Stimulated activated effector memory CD8-positive, alpha-beta T cell treated with anti-CD3 and anti-CD28 coated beads, Interleukin-12 subunit alpha, Interleukin-12 subunit beta, amount 100 ng/mL, for 72 hours (primary cell): ENCODE measurements at regions not wholly inside any gene's neighbourhood (a gene's known extent, or its start where the extent isn't known, plus 50 kb on each side); places are given as distances from the start of the nearest gene placed in this dataset.
"Not testable (repeated sequence)": the region's sequence is repeated elsewhere in the genome, so short reads cannot be mapped to it uniquely, and the experiment has no call there.

Experiments used
- ATAC-seq: fragments of 150-1000 bp; cut with Tn5 transposase; 2 replicates; pipeline ENCODE4 v1.10.0; 2021
- DNase-seq, 2 donors: peaks; one replicate each; pipeline ENCODE4 v3.0.0; 2021 to 2022; ENCODE audit warnings: low spot score in 2 of 2
- H3K27ac Mint-ChIP-seq: one replicate; pipeline ENCODE4 v1.8.0; 2022; ENCODE audit warnings: mild to moderate bottlenecking, mixed read lengths
- H3K36me3 Mint-ChIP-seq: one replicate; pipeline ENCODE4 v1.8.0; 2022; ENCODE audit warnings: mild to moderate bottlenecking, mixed read lengths
- H3K4me1 Mint-ChIP-seq: one replicate; pipeline ENCODE4 v1.8.0; 2022; ENCODE audit warnings: mixed read lengths
- H3K4me3 Mint-ChIP-seq: one replicate; pipeline ENCODE4 v1.8.0; 2022; ENCODE audit warnings: mild to moderate bottlenecking, mixed read lengths
- H3K9me3 Mint-ChIP-seq: one replicate; pipeline ENCODE4 v1.8.0; 2022; ENCODE audit warnings: mixed read lengths

DNA sequence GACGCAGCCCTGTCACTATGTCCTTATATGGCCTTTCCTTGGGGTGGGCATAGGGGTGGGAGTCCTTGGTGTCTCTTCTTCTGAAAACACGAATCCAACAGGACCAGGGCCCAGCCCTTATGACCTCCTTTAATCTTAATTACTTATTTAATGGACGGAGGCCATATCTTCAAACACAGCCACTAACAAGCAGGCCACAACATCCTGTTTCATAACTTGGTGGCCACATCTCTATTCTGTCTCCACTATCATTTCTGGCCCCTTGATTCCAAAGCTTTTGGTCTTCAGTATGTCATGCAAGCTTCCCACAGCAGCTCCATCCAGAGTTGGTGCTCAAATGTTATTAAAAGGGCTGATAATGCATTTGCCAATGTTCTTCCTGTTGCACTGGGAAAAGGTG, 287.3 kb upstream of the SMIM21 start:
- Mint-ChIP-seq H3K4me1 (no peaks in the 10 kb centered on the region), H3K4me3 (no peak overlapping the region), H3K9me3 (peaks cover 2% of the 10 kb centered on the region), H3K36me3 (no peaks in the 10 kb centered on the region), H3K27ac (no peak overlapping the region)
- no peak for ATAC-seq
- DNase-seq: no peak

DNA sequence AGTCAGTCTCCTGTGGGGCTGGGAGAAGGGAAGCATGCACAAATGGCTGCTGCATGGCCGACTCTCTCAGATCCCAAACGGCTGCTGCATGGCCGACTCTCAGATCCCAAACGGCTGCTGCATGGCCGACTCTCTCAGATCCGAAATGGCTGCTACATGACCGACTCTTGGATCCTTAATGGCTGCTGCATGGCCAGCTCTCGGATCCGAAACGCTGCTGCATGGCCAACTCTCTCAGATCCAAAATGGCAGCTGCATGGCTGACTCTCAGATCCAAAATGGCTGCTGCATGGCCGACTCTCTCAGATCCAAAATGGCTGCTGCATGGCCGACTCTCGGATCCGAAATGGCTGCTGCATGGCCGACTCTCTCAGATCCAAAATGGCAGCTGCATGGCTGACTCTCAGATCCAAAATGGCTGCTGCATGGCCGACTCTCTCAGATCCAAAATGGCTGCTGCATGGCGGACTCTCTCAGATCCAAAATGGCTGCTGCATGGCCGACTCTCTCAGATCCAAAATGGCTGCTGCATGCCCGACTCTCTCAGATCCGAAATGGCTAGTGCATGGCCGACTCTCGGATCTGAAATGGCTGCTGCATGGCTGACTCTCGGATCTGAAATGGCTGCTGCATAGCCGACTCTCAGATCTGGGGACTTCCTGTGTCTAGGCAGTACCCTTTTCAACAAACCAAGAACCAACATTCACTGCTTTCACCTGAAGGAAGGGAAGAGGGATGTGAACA, 284.8 kb upstream of the SMIM21 start:
- not testable (repeated sequence) for H3K4me3 Mint-ChIP-seq, ATAC-seq, H3K27ac Mint-ChIP-seq, H3K4me1 Mint-ChIP-seq, DNase-seq, H3K9me3 Mint-ChIP-seq, H3K36me3 Mint-ChIP-seq

DNA sequence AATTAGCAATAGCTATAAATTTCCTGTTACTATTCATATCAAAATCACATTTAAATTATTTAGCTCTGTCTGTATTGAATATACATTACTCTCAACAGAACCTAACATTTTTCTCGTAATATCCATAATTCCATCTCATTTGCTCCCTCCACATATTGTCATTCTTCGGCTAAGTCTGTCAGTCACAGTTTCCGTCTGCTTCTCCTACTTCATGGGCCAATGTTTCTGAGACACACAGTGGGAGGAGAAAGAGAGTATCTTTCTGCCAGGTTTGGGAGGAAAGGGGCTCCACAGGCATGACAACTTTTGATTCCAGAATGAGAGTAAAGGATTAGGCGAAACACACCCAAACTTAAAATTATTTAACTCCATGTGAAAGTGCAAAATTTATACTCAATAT, 273.1 kb upstream of the SMIM21 start:
- no peaks in the 10 kb centered on the region for H3K36me3 Mint-ChIP-seq
- no peak overlapping the region for H3K27ac Mint-ChIP-seq
- H3K4me3 Mint-ChIP-seq: no peak overlapping the region
- H3K9me3 Mint-ChIP-seq: no peaks in the 10 kb centered on the region
- ATAC-seq: no peak
- H3K4me1 Mint-ChIP-seq: no peaks in the 10 kb centered on the region
- DNase-seq: no peak

DNA sequence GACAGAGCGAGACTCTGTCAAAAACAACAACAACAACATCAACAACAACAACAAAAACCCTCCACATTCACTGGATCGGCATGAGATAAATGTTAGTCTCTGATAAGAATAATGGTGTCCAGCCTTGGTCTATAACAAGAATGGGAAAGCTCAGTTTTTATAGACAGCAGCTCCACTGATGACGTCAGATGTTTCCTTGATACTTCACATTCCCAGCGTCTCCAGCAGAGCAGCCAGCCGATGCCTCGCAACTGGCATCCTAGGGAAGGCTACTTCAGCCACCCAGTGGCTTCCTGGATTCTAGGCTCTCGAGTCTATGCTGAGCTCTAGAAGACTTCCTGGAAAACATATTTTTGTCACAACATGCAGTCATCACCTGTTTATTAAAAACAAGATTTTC, 271.4 kb upstream of the SMIM21 start:
- H3K9me3 Mint-ChIP-seq: peaks cover 2% of the 10 kb centered on the region
- no peak for ATAC-seq

DNA sequence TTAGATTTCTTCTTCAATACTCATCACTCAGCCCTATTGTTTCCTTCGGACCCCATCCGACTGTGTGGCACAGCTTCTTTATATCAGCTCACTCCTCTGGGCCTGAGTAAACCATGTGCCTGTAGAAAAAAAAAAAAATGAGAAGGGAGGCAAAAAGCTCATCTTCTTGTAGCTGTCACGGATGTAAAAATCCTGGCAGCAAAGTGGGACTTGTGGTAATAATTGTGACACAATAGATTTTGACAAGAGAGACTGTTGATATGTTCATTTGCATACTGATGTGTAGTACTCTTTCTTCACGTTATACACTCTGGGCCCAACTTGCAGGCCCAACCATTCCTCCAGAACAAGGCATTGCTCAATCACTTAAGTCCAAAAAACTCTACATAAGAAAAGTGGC, 270.0 kb upstream of the SMIM21 start:
- DNase-seq: no peak
- ATAC-seq: no peak
- no peak overlapping the region for H3K27ac Mint-ChIP-seq
- H3K4me3 Mint-ChIP-seq: no peak overlapping the region
- H3K36me3 Mint-ChIP-seq: no peaks in the 10 kb centered on the region
- H3K4me1 Mint-ChIP-seq: no peaks in the 10 kb centered on the region
- peaks cover 2% of the 10 kb centered on the region for H3K9me3 Mint-ChIP-seq

More for the DNA sequence above, 271.4 kb upstream of the SMIM21 start:
- no peak overlapping the region for H3K27ac Mint-ChIP-seq
- no peak for DNase-seq
- H3K4me1 Mint-ChIP-seq: no peaks in the 10 kb centered on the region
- H3K36me3 Mint-ChIP-seq: no peaks in the 10 kb centered on the region
- no peak overlapping the region for H3K4me3 Mint-ChIP-seq

DNA sequence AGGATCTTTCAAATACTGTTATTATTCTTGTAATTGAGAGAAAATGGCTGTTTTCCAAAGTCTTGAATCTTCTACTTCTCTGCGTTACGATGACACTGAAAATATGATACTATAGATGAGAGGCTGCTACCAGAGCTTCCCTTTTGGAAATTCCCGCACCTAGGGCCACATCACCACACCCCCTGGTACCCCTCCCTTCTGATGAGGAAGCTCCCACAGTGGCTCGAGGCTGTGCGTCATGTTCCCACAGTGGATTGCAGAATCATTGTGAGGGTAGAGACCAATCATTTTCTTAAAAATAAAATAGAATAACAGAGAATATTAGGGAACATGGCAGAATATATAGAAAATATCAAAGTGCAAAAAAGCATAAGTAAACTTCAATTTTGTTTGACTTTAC, 268.9 kb upstream of the SMIM21 start:
- no peak overlapping the region for H3K4me3 Mint-ChIP-seq
- DNase-seq (no peak), ATAC-seq (no peak)
- H3K27ac Mint-ChIP-seq: no peak overlapping the region
- no peaks in the 10 kb centered on the region for H3K36me3 Mint-ChIP-seq
- H3K9me3 Mint-ChIP-seq: peaks cover 2% of the 10 kb centered on the region
- no peaks in the 10 kb centered on the region for H3K4me1 Mint-ChIP-seq

DNA sequence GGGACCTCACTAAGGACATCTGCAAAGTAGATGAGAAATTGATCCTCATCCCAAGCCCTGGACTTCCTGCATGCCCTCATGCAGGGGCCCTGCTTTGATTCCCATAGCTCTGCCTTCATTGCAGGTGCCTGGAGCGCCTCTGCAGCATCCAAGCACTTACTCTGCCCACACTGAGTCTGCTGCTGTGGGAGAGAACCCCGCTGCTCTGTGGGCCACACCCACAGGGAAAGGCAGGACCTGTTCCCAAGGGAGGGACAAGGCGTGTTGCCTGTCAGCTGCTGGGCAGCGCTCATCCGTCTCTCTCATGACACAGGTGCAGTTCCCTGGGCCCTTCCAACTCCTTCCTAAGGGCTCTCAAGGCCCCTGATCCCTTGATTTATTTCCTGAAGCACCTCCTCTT, 266.8 kb upstream of the SMIM21 start:
- H3K36me3 Mint-ChIP-seq: no peaks in the 10 kb centered on the region
- H3K9me3 Mint-ChIP-seq: peaks cover 2% of the 10 kb centered on the region
- no peak for DNase-seq
- H3K4me1 Mint-ChIP-seq: no peaks in the 10 kb centered on the region
- no peak overlapping the region for H3K27ac Mint-ChIP-seq
- peak; percentile 22 for ATAC-seq
- H3K4me3 Mint-ChIP-seq: no peak overlapping the region

DNA sequence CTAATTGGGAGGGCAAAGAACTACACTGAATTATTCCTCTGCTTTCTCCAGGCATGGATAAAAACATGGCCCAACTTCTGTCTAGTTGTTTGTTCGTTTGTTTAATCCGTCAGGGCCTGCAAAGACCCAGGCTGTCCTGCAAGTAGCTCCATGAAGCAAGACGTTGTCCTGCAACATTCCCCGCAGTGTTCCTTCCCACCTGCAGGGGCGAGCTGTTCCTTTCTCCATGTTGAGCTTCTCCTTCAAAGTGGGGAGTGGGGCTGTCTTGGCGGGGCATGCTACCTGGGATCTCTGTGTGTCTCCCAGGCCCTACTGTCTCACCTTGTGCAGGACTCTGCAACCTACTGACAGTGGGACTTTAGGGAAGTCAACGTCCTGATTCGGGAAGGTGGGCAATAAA, 264.0 kb upstream of the SMIM21 start:
- H3K27ac Mint-ChIP-seq: no peak overlapping the region

DNA sequence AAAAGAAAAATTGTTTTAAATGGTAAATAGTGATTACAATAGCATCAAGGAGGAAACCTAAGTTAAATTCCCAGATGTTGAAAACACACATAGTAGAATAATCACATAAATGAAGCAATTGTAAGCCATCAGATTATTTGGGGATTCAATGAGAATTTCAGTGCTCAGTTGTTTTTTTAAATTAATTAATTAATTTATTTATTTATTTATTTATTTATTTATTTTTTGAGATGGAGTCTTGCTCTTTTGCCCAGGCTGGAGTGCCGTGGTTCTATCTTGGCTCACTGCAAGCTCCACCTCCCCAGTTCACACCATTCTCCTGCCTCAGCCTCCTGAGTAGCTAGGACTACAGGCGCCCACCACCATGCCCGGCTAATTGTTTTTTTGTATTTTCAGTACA, 262.8 kb upstream of the SMIM21 start:
- not testable (repeated sequence) for DNase-seq, H3K4me1 Mint-ChIP-seq, H3K36me3 Mint-ChIP-seq, ATAC-seq, H3K9me3 Mint-ChIP-seq, H3K4me3 Mint-ChIP-seq, H3K27ac Mint-ChIP-seq

More for the DNA sequence above, 264.0 kb upstream of the SMIM21 start:
- DNase-seq: no peak
- Mint-ChIP-seq H3K9me3 (peaks cover 2% of the 10 kb centered on the region), H3K4me3 (no peak overlapping the region), H3K36me3 (no peaks in the 10 kb centered on the region), H3K4me1 (no peaks in the 10 kb centered on the region)
- no peak for ATAC-seq

DNA sequence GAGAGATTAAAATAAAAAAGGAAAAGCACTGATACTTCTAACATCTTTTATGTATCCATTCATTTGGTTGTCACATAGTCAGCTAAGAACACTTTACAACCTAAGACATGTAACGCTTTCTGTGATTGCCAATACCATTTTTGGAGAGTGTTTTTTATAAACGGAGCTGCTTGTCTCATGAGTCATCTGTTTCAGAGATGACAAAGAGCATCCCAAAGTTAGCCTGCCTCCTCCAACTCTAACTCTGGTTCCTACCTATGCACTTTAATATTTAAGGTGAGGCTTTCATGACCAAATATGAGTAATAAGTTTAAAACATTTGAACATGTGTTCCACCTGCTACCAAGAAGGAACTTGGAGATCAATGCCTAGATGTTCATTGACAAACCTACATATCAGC, 260.1 kb upstream of the SMIM21 start:
- no peak overlapping the region for H3K4me3 Mint-ChIP-seq
- H3K36me3 Mint-ChIP-seq: no peaks in the 10 kb centered on the region
- no peaks in the 10 kb centered on the region for H3K4me1 Mint-ChIP-seq
- DNase-seq: no peak
- H3K9me3 Mint-ChIP-seq: peaks cover 2% of the 10 kb centered on the region
- no peak overlapping the region for H3K27ac Mint-ChIP-seq
- ATAC-seq: no peak

DNA sequence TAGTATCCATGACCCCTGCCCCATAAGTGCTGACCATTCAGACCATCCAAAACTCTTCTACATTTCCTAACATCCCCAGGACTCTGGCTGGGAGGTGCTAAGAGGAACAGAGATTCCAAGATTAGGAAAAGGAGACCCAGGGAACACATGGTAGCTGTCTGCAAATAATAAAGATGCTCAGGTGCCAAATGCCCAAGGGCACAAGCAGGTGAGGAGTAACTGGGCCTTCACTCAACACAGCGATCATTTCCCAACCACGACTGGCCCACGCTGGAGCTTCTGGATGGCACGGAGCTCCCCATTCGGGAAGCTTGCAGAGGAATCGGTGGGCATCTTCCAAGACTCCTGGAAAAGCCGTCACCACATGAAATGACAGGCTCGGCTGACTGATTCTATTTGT, 255.9 kb upstream of the SMIM21 start:
- no peak for ATAC-seq
- no peak overlapping the region for H3K27ac Mint-ChIP-seq
- H3K36me3 Mint-ChIP-seq: no peaks in the 10 kb centered on the region
- peaks cover 2% of the 10 kb centered on the region for H3K9me3 Mint-ChIP-seq
- H3K4me1 Mint-ChIP-seq: no peaks in the 10 kb centered on the region
- H3K4me3 Mint-ChIP-seq: no peak overlapping the region
- DNase-seq: no peak

DNA sequence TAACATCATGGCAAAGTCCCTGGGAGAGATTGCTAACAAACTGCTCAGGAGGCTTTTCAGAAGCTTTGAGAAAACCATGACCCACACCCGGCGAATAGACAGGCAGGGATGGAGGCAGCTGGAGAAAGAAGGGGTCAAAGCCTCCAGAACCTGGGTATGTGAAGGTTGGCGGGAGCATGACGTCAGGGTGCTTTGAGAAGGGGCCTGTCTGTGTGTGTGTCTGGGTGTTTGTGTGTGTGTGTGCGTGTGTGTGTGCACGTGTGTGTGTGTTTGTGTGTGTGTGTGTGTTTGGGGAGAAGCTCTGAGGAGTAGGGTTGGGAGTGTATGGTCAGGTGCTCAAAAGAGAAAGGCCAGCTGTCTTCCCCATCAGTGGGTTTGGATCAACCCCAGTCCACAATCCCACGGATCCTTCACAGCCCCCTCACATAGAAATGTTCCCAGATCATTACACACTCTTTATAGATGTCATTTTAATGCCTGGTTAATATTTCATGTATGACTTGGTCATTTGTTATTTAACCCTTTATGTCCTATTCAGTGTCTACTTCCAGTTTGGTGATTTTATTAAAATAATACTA, 254.1 kb upstream of the SMIM21 start:
- no peak for DNase-seq
- no peak for ATAC-seq
- Mint-ChIP-seq H3K4me1 (no peaks in the 10 kb centered on the region), H3K9me3 (peaks cover 2% of the 10 kb centered on the region), H3K4me3 (no peak overlapping the region), H3K36me3 (no peaks in the 10 kb centered on the region), H3K27ac (no peak overlapping the region)

DNA sequence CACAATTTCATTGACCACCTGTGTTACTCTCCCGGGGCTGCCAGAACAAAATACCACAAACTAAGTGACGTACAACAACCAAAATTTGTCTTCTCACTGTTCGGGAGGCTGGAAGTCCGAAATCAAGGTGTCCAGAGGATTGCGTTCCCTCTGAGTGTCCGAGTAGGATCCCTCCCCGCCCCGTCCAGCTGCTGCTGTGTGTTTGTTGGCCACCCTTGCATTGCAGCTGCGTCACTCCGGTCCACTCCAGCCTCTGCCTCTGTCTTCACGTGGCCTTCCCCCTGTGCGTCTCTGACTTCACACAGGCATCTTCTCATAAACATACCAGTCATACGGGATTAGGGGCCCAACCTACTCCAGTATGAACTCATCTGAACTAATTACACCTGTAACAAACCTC, 251.8 kb upstream of the SMIM21 start:
- H3K4me1 Mint-ChIP-seq: no peaks in the 10 kb centered on the region

DNA sequence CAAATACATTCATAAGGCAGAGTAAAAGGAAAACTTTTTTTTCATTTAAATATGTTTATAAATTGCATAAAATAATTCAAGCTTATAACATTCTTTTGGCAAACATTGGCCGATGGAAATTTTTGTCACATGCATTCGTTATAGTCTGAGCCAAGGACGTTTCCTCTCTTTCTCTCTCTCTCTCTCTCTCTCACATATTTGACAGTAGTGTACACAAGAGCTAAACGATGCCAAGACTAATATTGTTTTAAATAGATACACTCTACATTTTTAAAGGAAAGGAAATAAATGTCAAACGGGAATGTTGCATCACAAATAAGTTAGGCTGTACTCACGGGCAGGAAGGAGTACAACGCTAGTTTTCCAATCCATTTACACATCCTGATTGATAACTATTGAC, 251.1 kb upstream of the SMIM21 start:
- no peak overlapping the region for H3K27ac Mint-ChIP-seq
- no peak overlapping the region for H3K4me3 Mint-ChIP-seq
- no peaks in the 10 kb centered on the region for H3K36me3 Mint-ChIP-seq
- H3K4me1 Mint-ChIP-seq: no peaks in the 10 kb centered on the region
- ATAC-seq (no peak), DNase-seq (no peak)
- H3K9me3 Mint-ChIP-seq: no peaks in the 10 kb centered on the region

More for the DNA sequence above, 251.8 kb upstream of the SMIM21 start:
- H3K27ac Mint-ChIP-seq: no peak overlapping the region
- H3K9me3 Mint-ChIP-seq: peaks cover 2% of the 10 kb centered on the region
- peak; percentile 34 for ATAC-seq
- H3K4me3 Mint-ChIP-seq: no peak overlapping the region
- DNase-seq: no peak
- H3K36me3 Mint-ChIP-seq: no peaks in the 10 kb centered on the region

DNA sequence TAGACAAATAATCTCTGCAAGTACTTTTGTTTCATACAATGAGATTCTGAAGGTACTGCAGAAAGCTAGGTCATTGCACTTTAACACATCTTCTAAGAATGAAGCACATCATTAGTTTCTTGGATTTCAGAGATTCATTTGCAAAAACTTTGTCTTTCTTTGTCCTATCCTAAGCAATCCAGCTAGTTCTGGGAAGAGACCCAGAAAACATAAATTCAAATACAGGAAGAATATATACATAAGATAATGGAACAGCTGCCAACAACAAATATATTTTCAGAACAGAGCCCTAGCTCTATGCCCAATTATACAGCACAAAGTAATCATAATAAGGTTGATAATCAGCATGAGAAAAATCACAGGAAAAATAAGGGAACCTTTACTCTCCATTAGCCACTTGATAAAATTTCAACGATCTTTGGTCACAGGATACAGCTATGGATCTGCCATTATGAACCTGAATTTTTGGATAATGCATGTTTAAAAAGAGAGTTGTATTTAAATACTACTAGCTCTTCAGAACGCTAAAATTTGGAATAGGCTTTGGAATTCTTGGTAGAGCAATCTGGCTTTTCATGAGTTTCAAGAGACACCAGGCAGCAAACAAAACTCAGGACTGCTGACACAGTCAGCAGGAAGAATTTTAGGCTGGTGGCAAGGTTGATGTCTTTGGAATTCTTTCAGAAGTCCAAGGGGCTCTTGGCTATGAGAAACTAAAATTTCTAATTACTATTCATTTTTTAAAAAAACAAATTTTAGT, 250.4 kb upstream of the SMIM21 start:
- Mint-ChIP-seq H3K36me3 (no peaks in the 10 kb centered on the region), H3K4me1 (no peaks in the 10 kb centered on the region), H3K4me3 (no peak overlapping the region), H3K27ac (no peak overlapping the region), H3K9me3 (no peaks in the 10 kb centered on the region)
- ATAC-seq: no peak
- DNase-seq: no peak

DNA sequence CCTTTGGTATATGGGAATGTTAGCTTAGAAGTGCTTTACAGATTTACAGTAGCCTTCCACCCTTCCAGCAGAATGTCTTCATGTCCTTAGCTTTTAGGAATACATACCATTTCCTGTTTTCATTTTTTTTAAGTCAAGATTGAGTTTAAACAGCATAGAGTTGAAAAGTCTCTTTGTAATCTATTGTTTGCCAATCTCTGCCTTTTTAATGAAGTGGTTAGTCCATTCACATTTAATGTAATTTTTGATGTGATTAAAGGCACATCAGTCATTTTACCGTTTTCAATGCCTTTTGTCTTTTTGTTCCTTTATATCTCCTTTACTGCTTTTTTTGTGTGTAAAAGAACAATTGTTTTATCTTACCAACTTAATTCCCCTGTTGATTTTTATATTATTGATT, 233.4 kb upstream of the SMIM21 start:
- Mint-ChIP-seq H3K36me3 (no peaks in the 10 kb centered on the region), H3K9me3 (peaks cover 24% of the 10 kb centered on the region), H3K27ac (no peak overlapping the region), H3K4me1 (peaks cover 4% of the 10 kb centered on the region), H3K4me3 (no peak overlapping the region)
- ATAC-seq (no peak), DNase-seq (no peak)
